Ectodermal cell (in vitro differentiated cells): ENCODE measurements at regions not wholly inside any gene's neighbourhood (a gene's known extent, or its start where the extent isn't known, plus 50 kb on each side); places are given as distances from the start of the nearest gene placed in this dataset.

ENCODE experiments used
- H3K27ac ChIP-seq: 2 replicates; pipeline ENCODE4 v1.7.0; 2013; ENCODE audit warnings: mild to moderate bottlenecking, low read depth, low read length; ENCODE audit not compliant: insufficient read depth, poor library complexity, severe bottlenecking
- H3K27me3 ChIP-seq: 2 replicates; pipeline ENCODE4 v1.7.0; 2013; ENCODE audit warnings: mild to moderate bottlenecking, low read length; ENCODE audit not compliant: insufficient read depth, control insufficient read depth, poor library complexity, severe bottlenecking
- H3K36me3 ChIP-seq: one replicate; pipeline ENCODE4 v1.7.0; 2013; ENCODE audit warnings: low read length; ENCODE audit not compliant: control insufficient read depth, insufficient read depth
- H3K4me1 ChIP-seq: one replicate; pipeline ENCODE4 v1.7.0; 2013; ENCODE audit warnings: low read length; ENCODE audit not compliant: control insufficient read depth, insufficient read depth
- H3K4me3 ChIP-seq: 2 replicates; pipeline ENCODE4 v1.7.0; 2013; ENCODE audit warnings: low read depth, low read length, control low read depth; ENCODE audit not compliant: insufficient read depth
- H3K9me3 ChIP-seq: 2 replicates; pipeline ENCODE4 v1.7.0; 2013; ENCODE audit warnings: mild to moderate bottlenecking, low read length, moderate library complexity; ENCODE audit not compliant: control insufficient read depth
- WGBS, 2 experiments: methylation state at CpG; one replicate each; pipeline ENCODE4 v1.1.7; 2013; ENCODE audit warnings: missing lambda C conversion rate in 2 of 2; 5-methylcytosine and 5-hydroxymethylcytosine counted together

DNA sequence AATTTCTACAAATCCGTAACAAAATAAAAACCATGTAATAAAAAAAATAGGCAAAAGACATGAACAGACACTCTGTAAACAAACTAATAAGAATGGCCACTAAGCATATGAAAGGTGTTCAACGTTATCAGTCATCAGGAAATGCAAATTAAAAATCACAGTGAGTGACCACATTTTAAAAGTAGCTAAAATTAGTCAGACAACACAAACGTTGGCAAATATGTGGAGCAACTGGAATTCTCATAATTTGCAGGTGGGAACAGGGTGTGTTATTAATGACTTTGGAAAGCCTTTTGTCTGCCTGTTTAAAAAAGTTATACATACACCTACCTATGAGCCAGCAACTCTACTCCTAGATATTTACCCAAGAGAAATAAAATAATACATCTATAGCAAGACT is 164.4 kb downstream of the RMI1 start:
- H3K36me3 ChIP-seq: no peaks in the 10 kb centered on the region
- H3K27ac ChIP-seq: no peak overlapping the region
- H3K4me1 ChIP-seq: no peaks in the 10 kb centered on the region
- no peaks in the 10 kb centered on the region for H3K9me3 ChIP-seq
- WGBS, 2 experiments: 87 to 89% methylated on average over 2 to 3 of the region's 3 CpGs
- no peak overlapping the region for H3K4me3 ChIP-seq
- H3K27me3 ChIP-seq: peaks cover 25% of the 10 kb centered on the region

GRCh38 chr9:84145780-84146179 is 165.2 kb downstream of the RMI1 start:
- Histone ChIP-seq H3K27me3 (peaks cover 17% of the 10 kb centered on the region), H3K4me1 (no peaks in the 10 kb centered on the region)

GRCh38 chr9:84146893-84147710 is 166.5 kb downstream of the RMI1 start:
- WGBS, 2 experiments: 70 to 78% methylated on average over 6 of the region's 6 CpGs
- Histone ChIP-seq H3K27ac (no peak overlapping the region), H3K4me3 (no peak overlapping the region), H3K9me3 (no peaks in the 10 kb centered on the region), H3K4me1 (peaks cover 6% of the 10 kb centered on the region), H3K27me3 (peaks cover 8% of the 10 kb centered on the region), H3K36me3 (no peaks in the 10 kb centered on the region)

More at GRCh38 chr9:84145780-84146179, 165.2 kb downstream of the RMI1 start:
- no peak overlapping the region for H3K4me3 ChIP-seq
- no peak overlapping the region for H3K27ac ChIP-seq
- H3K36me3 ChIP-seq: no peaks in the 10 kb centered on the region
- no peaks in the 10 kb centered on the region for H3K9me3 ChIP-seq
- WGBS, 2 experiments: 87 to 100% methylated on average over 2 of the region's 2 CpGs

DNA sequence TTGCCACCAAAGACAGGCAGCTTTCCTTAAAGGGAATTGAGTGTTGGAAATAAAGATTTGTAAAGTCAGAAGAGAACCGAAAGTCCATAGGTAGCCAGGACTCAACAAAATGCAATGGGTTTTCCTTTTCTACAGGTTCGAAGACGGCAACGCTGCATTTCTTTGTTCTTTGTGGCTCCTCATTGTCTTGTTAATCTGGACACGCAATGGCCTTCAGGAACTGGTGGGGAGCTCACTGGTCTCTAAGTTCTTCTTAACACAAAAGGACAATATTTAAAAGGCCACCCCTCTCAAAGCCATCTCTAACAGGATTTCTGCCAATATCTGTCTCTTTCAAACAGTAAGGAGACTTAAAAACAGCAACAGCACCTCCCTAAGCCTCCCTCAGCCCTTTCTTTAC is 170.6 kb downstream of the RMI1 start:
- no peaks in the 10 kb centered on the region for H3K36me3 ChIP-seq
- no peak overlapping the region for H3K27ac ChIP-seq
- peaks cover 14% of the 10 kb centered on the region for H3K27me3 ChIP-seq
- WGBS, 2 experiments: 7 to 9% methylated on average over 5 of the region's 5 CpGs
- no peak overlapping the region for H3K4me3 ChIP-seq
- H3K4me1 ChIP-seq: peaks cover 6% of the 10 kb centered on the region
- H3K9me3 ChIP-seq: no peaks in the 10 kb centered on the region

GRCh38 chr9:84151640-84152039 is 171.0 kb downstream of the RMI1 start:
- 77 to 83% methylated on average over 5 of the region's 5 CpGs for WGBS, 2 experiments
- peaks cover 6% of the 10 kb centered on the region for H3K4me1 ChIP-seq
- H3K27me3 ChIP-seq: peaks cover 14% of the 10 kb centered on the region
- no peak overlapping the region for H3K4me3 ChIP-seq
- no peak overlapping the region for H3K27ac ChIP-seq
- H3K9me3 ChIP-seq: no peaks in the 10 kb centered on the region
- no peaks in the 10 kb centered on the region for H3K36me3 ChIP-seq

DNA sequence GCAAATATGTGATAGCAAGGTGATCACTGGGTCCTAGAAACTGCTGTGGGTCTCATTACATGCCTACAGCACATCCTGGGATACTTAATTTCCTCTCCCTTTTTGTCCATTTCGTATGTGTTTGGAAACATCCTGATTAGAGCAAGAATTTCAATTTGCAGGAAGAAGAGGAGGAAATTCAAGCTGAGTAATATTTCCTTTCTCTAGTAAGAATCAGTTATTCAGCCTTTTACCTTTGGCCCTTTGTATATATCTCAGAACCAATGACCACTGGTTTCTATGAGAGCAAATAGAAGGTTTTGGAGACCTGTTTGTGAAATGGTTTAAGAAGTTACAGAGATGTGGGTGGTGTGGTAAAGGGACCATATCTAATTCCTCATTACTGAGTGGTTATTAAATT is 171.6 kb downstream of the RMI1 start:
- H3K27me3 ChIP-seq: peaks cover 14% of the 10 kb centered on the region
- 83% methylated on average over 1 of the region's 1 CpG; no CpG with 5 or more reads in 1 of the 2 experiments for WGBS, 2 experiments
- H3K9me3 ChIP-seq: no peaks in the 10 kb centered on the region
- H3K36me3 ChIP-seq: no peaks in the 10 kb centered on the region
- peaks cover 6% of the 10 kb centered on the region for H3K4me1 ChIP-seq
- H3K4me3 ChIP-seq: no peak overlapping the region
- H3K27ac ChIP-seq: no peak overlapping the region

GRCh38 chr9:84153885-84154284 is 173.3 kb downstream of the RMI1 start:
- WGBS, 2 experiments: 56 to 57% methylated on average over 1 of the region's 1 CpG
- H3K36me3 ChIP-seq: no peaks in the 10 kb centered on the region
- peaks cover 14% of the 10 kb centered on the region for H3K27me3 ChIP-seq
- peaks cover 6% of the 10 kb centered on the region for H3K4me1 ChIP-seq
- H3K9me3 ChIP-seq: no peaks in the 10 kb centered on the region
- no peak overlapping the region for H3K4me3 ChIP-seq
- H3K27ac ChIP-seq: no peak overlapping the region

DNA sequence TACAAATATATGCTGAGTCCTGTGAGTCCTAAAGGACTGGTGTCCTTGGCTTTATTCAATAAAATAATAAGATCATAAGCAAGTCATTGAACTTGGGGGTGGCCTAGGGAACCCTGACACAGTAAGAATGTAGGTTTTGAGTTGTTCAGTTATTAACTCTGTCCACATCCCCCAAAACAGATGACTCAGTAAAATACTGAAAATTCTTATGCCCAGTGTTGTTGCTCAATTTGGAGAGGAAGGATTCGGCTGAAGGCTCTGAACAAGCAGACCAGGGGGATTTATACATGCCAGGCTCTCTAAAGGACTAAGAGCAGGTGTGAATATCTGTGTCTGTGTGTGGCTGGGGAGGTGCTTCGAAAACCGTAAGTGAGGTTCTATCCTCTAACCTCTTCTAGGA is 173.7 kb downstream of the RMI1 start:
- Histone ChIP-seq H3K4me3 (no peak overlapping the region), H3K36me3 (no peaks in the 10 kb centered on the region), H3K27me3 (peaks cover 14% of the 10 kb centered on the region), H3K27ac (no peak overlapping the region), H3K4me1 (peaks cover 6% of the 10 kb centered on the region), H3K9me3 (no peaks in the 10 kb centered on the region)
- 88 to 95% methylated on average over 1 of the region's 3 CpGs for WGBS, 2 experiments

DNA sequence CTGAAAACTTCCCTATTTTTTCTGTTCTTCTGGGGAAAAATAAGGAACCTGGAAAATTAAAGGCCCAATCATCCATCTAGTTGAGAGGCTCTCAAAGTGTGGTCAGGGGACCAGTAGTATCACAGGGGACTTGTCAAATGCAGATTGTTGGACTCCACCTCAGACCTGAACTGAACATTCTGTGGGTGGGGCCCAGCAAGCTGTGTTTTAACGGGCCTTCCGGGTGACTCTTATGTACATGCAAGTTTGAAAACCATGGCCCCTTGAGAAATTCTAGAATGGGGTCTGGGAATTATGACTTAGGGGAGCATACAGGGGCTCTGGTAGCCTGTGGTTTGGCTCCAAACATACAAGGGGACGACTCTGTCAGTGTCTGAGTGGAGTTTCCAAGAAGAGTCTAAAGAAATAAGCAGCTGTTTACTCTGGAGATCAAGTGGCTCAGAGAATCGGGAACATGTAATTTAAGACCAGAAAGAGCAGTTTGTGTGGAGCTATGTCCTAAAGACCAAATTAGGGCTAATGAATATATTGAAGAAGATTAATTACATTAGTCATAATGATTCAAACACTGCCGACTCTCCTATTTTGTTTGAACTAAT is 177.4 kb downstream of the SLC28A3 start:
- Histone ChIP-seq H3K27ac (no peak overlapping the region), H3K4me1 (no peaks in the 10 kb centered on the region), H3K9me3 (no peaks in the 10 kb centered on the region), H3K36me3 (no peaks in the 10 kb centered on the region), H3K4me3 (no peak overlapping the region), H3K27me3 (no peaks in the 10 kb centered on the region)
- WGBS, 2 experiments: 91 to 93% methylated on average over 4 to 5 of the region's 5 CpGs

DNA sequence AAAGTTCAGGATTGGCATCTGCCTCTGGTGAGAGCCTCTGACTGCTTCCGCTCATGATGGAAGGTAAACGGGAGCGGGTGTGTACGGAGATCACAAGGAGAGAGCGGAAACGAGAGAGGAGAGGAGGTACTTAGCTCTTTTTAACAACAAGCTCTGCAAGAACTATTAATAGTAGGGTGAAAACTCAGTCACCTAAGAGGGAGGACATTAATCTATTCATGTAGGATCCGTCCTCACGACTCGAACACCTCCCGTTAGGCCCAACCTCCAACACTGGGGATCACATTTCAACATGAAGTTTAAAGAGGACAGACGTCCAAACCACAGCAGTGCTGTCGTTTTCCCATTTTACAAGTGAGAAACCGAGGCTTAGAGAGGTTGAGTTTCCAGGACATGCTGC is 173.7 kb downstream of the SLC28A3 start:
- no peaks in the 10 kb centered on the region for H3K4me1 ChIP-seq

More for the DNA sequence above, 173.7 kb downstream of the SLC28A3 start:
- 69 to 75% methylated on average over 13 of the region's 13 CpGs for WGBS, 2 experiments
- Histone ChIP-seq H3K4me3 (no peak overlapping the region), H3K27me3 (no peaks in the 10 kb centered on the region), H3K27ac (no peak overlapping the region), H3K9me3 (no peaks in the 10 kb centered on the region), H3K36me3 (no peaks in the 10 kb centered on the region)
